Kidney epithelial cell (primary cell): ENCODE measurements at regions not wholly inside any gene's neighbourhood (a gene's known extent, or its start where the extent isn't known, plus 50 kb on each side); places are given as distances from the start of the nearest gene placed in this dataset.

Experiments used
- DNase-seq: peaks from one replicate; pipeline ENCODE4 v3.0.0-alpha.2; 2010; ENCODE audit warnings: low read depth
- H3K27me3 ChIP-seq: 2 replicates; pipeline ENCODE4 v1.6.0; 2011; ENCODE audit warnings: low read length; ENCODE audit not compliant: control insufficient read depth, insufficient read depth
- H3K36me3 ChIP-seq: 2 replicates; pipeline ENCODE4 v1.5.1; 2011; ENCODE audit warnings: low read length; ENCODE audit not compliant: control insufficient read depth, insufficient read depth
- H3K4me3 ChIP-seq: 2 replicates; pipeline ENCODE4 v1.5.1; 2011; ENCODE audit warnings: low read depth, mild to moderate bottlenecking, control low read depth, low read length
- CTCF ChIP-seq: IDR thresholded peaks from 2 replicates; pipeline ENCODE4 v1.5.1; 2011; ENCODE audit warnings: mild to moderate bottlenecking, moderate library complexity, low read length, control low read depth, inconsistent platforms; ENCODE audit not compliant: insufficient read depth, poor library complexity, severe bottlenecking

- Histone ChIP-seq H3K27me3 (no peaks in the 10 kb centered on the region), H3K36me3 (no peaks in the 10 kb centered on the region), H3K4me3 (no peak overlapping the region)
- TF ChIP-seq CTCF = no peak
- DNase-seq = no peak
These were observed 96.2 kb upstream of the TMEM72 start for GRCh38 chr10:44814929-44815328.

GRCh38 chr10:44818041-44818649 lies 93.0 kb upstream of the TMEM72 start:
- DNase-seq = no peak
- no peak for TF ChIP-seq CTCF
- Histone ChIP-seq H3K4me3 (no peak overlapping the region), H3K27me3 (no peaks in the 10 kb centered on the region), H3K36me3 (no peaks in the 10 kb centered on the region)

- Histone ChIP-seq H3K4me3 (no peak overlapping the region), H3K36me3 (no peaks in the 10 kb centered on the region), H3K27me3 (no peaks in the 10 kb centered on the region)
- TF ChIP-seq CTCF = no peak
- DNase-seq = no peak
These were observed 92.4 kb upstream of the TMEM72 start for GRCh38 chr10:44818701-44819127.

- TF ChIP-seq CTCF = no peak
- Histone ChIP-seq H3K27me3 (no peaks in the 10 kb centered on the region), H3K4me3 (no peak overlapping the region), H3K36me3 (no peaks in the 10 kb centered on the region)
- no peak for DNase-seq
These were observed 91.0 kb upstream of the TMEM72 start for GRCh38 chr10:44820094-44820493.

GRCh38 chr10:44821290-44821689 lies 89.8 kb upstream of the TMEM72 start:
- H3K4me3 ChIP-seq = no peak overlapping the region
- TF ChIP-seq CTCF = no peak
- no peak for DNase-seq
- H3K36me3 ChIP-seq = no peaks in the 10 kb centered on the region
- H3K27me3 ChIP-seq = no peaks in the 10 kb centered on the region

GRCh38 chr10:44822349-44822748 lies 88.8 kb upstream of the TMEM72 start:
- Histone ChIP-seq H3K4me3 (no peak overlapping the region), H3K36me3 (no peaks in the 10 kb centered on the region), H3K27me3 (no peaks in the 10 kb centered on the region)
- DNase-seq = no peak
- TF ChIP-seq CTCF = no peak
